Breast epithelium (tissue), 3 donors: ENCODE measurements at regions not wholly inside any gene's neighbourhood (a gene's known extent, or its start where the extent isn't known, plus 50 kb on each side); places are given as distances from the start of the nearest gene placed in this dataset.

ENCODE experiments used
- POLR2A ChIP-seq: fragments of 450-650 bp; IDR thresholded peaks from one replicate; pipeline ENCODE4 v1.6.1; 2016; ENCODE audit warnings: antibody characterized with exemption, mild to moderate bottlenecking, moderate library complexity
- TF ChIP-seq, protein P1 (sequence below), 3 donors: fragments of 450-650 bp; IDR thresholded peaks; one replicate each; pipeline ENCODE4 v1.5.1; 2016 to 2017; ENCODE audit warnings: antibody characterized with exemption in 3 of 3, mild to moderate bottlenecking in 3 of 3, moderate library complexity in 3 of 3

GRCh38 chr3:117473981-117474538 is 764.5 kb downstream of the TUSC7 start:
- TF ChIP-seq, protein P1, sequence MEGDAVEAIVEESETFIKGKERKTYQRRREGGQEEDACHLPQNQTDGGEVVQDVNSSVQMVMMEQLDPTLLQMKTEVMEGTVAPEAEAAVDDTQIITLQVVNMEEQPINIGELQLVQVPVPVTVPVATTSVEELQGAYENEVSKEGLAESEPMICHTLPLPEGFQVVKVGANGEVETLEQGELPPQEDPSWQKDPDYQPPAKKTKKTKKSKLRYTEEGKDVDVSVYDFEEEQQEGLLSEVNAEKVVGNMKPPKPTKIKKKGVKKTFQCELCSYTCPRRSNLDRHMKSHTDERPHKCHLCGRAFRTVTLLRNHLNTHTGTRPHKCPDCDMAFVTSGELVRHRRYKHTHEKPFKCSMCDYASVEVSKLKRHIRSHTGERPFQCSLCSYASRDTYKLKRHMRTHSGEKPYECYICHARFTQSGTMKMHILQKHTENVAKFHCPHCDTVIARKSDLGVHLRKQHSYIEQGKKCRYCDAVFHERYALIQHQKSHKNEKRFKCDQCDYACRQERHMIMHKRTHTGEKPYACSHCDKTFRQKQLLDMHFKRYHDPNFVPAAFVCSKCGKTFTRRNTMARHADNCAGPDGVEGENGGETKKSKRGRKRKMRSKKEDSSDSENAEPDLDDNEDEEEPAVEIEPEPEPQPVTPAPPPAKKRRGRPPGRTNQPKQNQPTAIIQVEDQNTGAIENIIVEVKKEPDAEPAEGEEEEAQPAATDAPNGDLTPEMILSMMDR (IDR thresholded peaks at IDR 0.05), result no peak
- TF ChIP-seq POLR2A, result no peak
